ENCODE measurements at regions not wholly inside any gene's neighbourhood (a gene's known extent, or its start where the extent isn't known, plus 50 kb on each side); places are given as distances from the start of the nearest gene placed in this dataset.

- Mint-ChIP-seq H3K27me3 (no peaks in the 10 kb centered on the region), H3K4me1 (no peaks in the 10 kb centered on the region), H3K27ac (no peak overlapping the region), H3K36me3 (ENCODE audit: low read depth) (peaks cover 20% of the 10 kb centered on the region), H3K9me3 (peaks cover 7% of the 10 kb centered on the region), H3K4me3 (no peak overlapping the region)
- POLR2A ChIA-PET = no interaction called here
- no peak for TF ChIP-seq CTCF (IDR thresholded peaks at IDR 0.05)
- no peak for DNase-seq
- CTCF ChIA-PET = no interaction called here
- intact Hi-C loops (cut with micrococcal nuclease) = no loop called here
- ATAC-seq (ENCODE audit: low read depth) = no peak
These were observed 256.9 kb upstream of the PMFBP1 start for GRCh38 chr16:72428681-72429376.

GRCh38 chr16:72427783-72428331 is 255.9 kb upstream of the PMFBP1 start:
- Mint-ChIP-seq H3K9me3 (peaks cover 10% of the 10 kb centered on the region), H3K4me1 (no peaks in the 10 kb centered on the region), H3K27ac (no peak overlapping the region), H3K27me3 (no peaks in the 10 kb centered on the region), H3K36me3 (ENCODE audit: low read depth) (peaks cover 25% of the 10 kb centered on the region), H3K4me3 (no peak overlapping the region)
- ATAC-seq (ENCODE audit: low read depth) = no peak
- CTCF ChIA-PET = no interaction called here
- TF ChIP-seq CTCF (IDR thresholded peaks at IDR 0.05) = no peak
- DNase-seq = no peak
- POLR2A ChIA-PET = no interaction called here
- intact Hi-C loops (cut with micrococcal nuclease) = no loop called here

- Mint-ChIP-seq H3K4me1 (no peaks in the 10 kb centered on the region), H3K27me3 (no peaks in the 10 kb centered on the region), H3K9me3 (peaks cover 12% of the 10 kb centered on the region), H3K4me3 (no peak overlapping the region), H3K27ac (no peak overlapping the region), H3K36me3 (ENCODE audit: low read depth) (peaks cover 30% of the 10 kb centered on the region)
- POLR2A ChIA-PET = no interaction called here
- no peak for TF ChIP-seq CTCF (IDR thresholded peaks at IDR 0.05)
- ATAC-seq (ENCODE audit: low read depth) (no peak), DNase-seq (no peak)
- CTCF ChIA-PET = no interaction called here
- intact Hi-C loops (cut with micrococcal nuclease) = no loop called here
These were observed 255.3 kb upstream of the PMFBP1 start for GRCh38 chr16:72427051-72427782.

GRCh38 chr16:72426386-72426785 is 254.4 kb upstream of the PMFBP1 start:
- DNase-seq (no peak), ATAC-seq (ENCODE audit: low read depth) (no peak)
- TF ChIP-seq CTCF (IDR thresholded peaks at IDR 0.05) = no peak
- Mint-ChIP-seq H3K27ac (no peak overlapping the region), H3K9me3 (peaks cover 12% of the 10 kb centered on the region), H3K36me3 (ENCODE audit: low read depth) (peaks cover 30% of the 10 kb centered on the region), H3K27me3 (no peaks in the 10 kb centered on the region), H3K4me1 (no peaks in the 10 kb centered on the region), H3K4me3 (no peak overlapping the region)
- ChIA-PET POLR2A (no interaction called here), CTCF (no interaction called here)
- intact Hi-C loops (cut with micrococcal nuclease) = no loop called here

GRCh38 chr16:72425571-72426341 is 253.8 kb upstream of the PMFBP1 start:
- no peak overlapping the region for H3K4me3 Mint-ChIP-seq
- POLR2A ChIA-PET = no interaction called here

More at GRCh38 chr16:72425571-72426341, 253.8 kb upstream of the PMFBP1 start:
- DNase-seq = no peak
- no peak for ATAC-seq (ENCODE audit: low read depth)
- no peak for TF ChIP-seq CTCF (IDR thresholded peaks at IDR 0.05)
- H3K4me1 Mint-ChIP-seq = no peaks in the 10 kb centered on the region
- no peak overlapping the region for H3K27ac Mint-ChIP-seq
- no peaks in the 10 kb centered on the region for H3K27me3 Mint-ChIP-seq
- peaks cover 16% of the 10 kb centered on the region for H3K9me3 Mint-ChIP-seq
- intact Hi-C loops (cut with micrococcal nuclease) = no loop called here
- CTCF ChIA-PET = no interaction called here
- H3K36me3 Mint-ChIP-seq (ENCODE audit: low read depth) = peaks cover 33% of the 10 kb centered on the region
